ENCODE measurements at regions not wholly inside any gene's neighbourhood (a gene's known extent, or its start where the extent isn't known, plus 50 kb on each side); places are given as distances from the start of the nearest gene placed in this dataset.

- in situ Hi-C loops (cut with HindIII; ENCODE audit: low sequenced_read_pairs), result no loop called here
These were observed 1193.4 kb downstream of the SORCS3 start for GRCh38 chr10:105834261-105835059.

- in situ Hi-C loops (cut with HindIII; ENCODE audit: low sequenced_read_pairs), result no loop called here
These were observed 1186.0 kb downstream of the SORCS3 start for GRCh38 chr10:105827133-105827532.

- in situ Hi-C loops (cut with HindIII; ENCODE audit: low sequenced_read_pairs), result no loop called here
These were observed 1167.0 kb downstream of the SORCS3 start for GRCh38 chr10:105807935-105808587.

- in situ Hi-C loops (cut with HindIII; ENCODE audit: low sequenced_read_pairs), result loop anchor here (5.0 kb wide), 1 partner anchor 41 kb away; no protein-coding TSS in a partner anchor
These were observed 1162.1 kb downstream of the SORCS3 start for GRCh38 chr10:105803206-105803605.

GRCh38 chr10:105800641-105801040, 1159.6 kb downstream of the SORCS3 start:
- in situ Hi-C loops (cut with HindIII; ENCODE audit: low sequenced_read_pairs), result loop anchor here (5.0 kb wide), 1 partner anchor 38 kb away; no protein-coding TSS in a partner anchor

- in situ Hi-C loops (cut with HindIII; ENCODE audit: low sequenced_read_pairs), result no loop called here
These were observed 1157.3 kb downstream of the SORCS3 start for GRCh38 chr10:105798328-105798889.

- in situ Hi-C loops (cut with HindIII; ENCODE audit: low sequenced_read_pairs), result no loop called here
These were observed 1156.3 kb downstream of the SORCS3 start for GRCh38 chr10:105797234-105797890.

GRCh38 chr10:105793071-105793470, 1152.0 kb downstream of the SORCS3 start:
- in situ Hi-C loops (cut with HindIII; ENCODE audit: low sequenced_read_pairs), result no loop called here

GRCh38 chr10:105785721-105786120, 1144.6 kb downstream of the SORCS3 start:
- in situ Hi-C loops (cut with HindIII; ENCODE audit: low sequenced_read_pairs), result no loop called here

GRCh38 chr10:105783936-105784483, 1142.9 kb downstream of the SORCS3 start:
- in situ Hi-C loops (cut with HindIII; ENCODE audit: low sequenced_read_pairs), result no loop called here

GRCh38 chr10:105774881-105775280, 1133.8 kb downstream of the SORCS3 start:
- in situ Hi-C loops (cut with HindIII; ENCODE audit: low sequenced_read_pairs), result loop anchor here (5.0 kb wide), 1 partner anchor 73 kb away; no protein-coding TSS in a partner anchor

GRCh38 chr10:105774351-105774750, 1133.3 kb downstream of the SORCS3 start:
- in situ Hi-C loops (cut with HindIII; ENCODE audit: low sequenced_read_pairs), result loop anchor here (5.0 kb wide), 1 partner anchor 72 kb away; no protein-coding TSS in a partner anchor

- in situ Hi-C loops (cut with HindIII; ENCODE audit: low sequenced_read_pairs), result loop anchor here (5.0 kb wide), 1 partner anchor 68 kb away; no protein-coding TSS in a partner anchor
These were observed 1129.6 kb downstream of the SORCS3 start for GRCh38 chr10:105770524-105771212.

GRCh38 chr10:105769248-105770184, 1128.4 kb downstream of the SORCS3 start:
- in situ Hi-C loops (cut with HindIII; ENCODE audit: low sequenced_read_pairs), result loop anchor here (5.0 kb wide), 1 partner anchor 67 kb away; no protein-coding TSS in a partner anchor

- in situ Hi-C loops (cut with HindIII; ENCODE audit: low sequenced_read_pairs), result loop anchor here (5.0 kb wide), 1 partner anchor 39 kb away; no protein-coding TSS in a partner anchor
These were observed 1122.5 kb downstream of the SORCS3 start for GRCh38 chr10:105763611-105764010.

- in situ Hi-C loops (cut with HindIII; ENCODE audit: low sequenced_read_pairs), result loop anchor here (5.0 kb wide), 1 partner anchor 41 kb away; no protein-coding TSS in a partner anchor
These were observed 1120.6 kb downstream of the SORCS3 start for GRCh38 chr10:105761576-105762260.

- in situ Hi-C loops (cut with HindIII; ENCODE audit: low sequenced_read_pairs), result loop anchor here (5.0 kb wide), 1 partner anchor 43 kb away; no protein-coding TSS in a partner anchor
These were observed 1118.6 kb downstream of the SORCS3 start for GRCh38 chr10:105759669-105760068.

All from endothelial cell of hepatic sinusoid (primary cell).